SH-SY5Y (cell line): ENCODE measurements at regions not wholly inside any gene's neighbourhood (a gene's known extent, or its start where the extent isn't known, plus 50 kb on each side); places are given as distances from the start of the nearest gene placed in this dataset.

Experiments
- GATA2 ChIP-seq: IDR thresholded peaks from 2 replicates; pipeline ENCODE4 v1.6.1; 2011; ENCODE audit warnings: mild to moderate bottlenecking, low read depth, low read length
- GATA3 ChIP-seq: IDR thresholded peaks from 2 replicates; pipeline ENCODE4 v1.6.1; 2011; ENCODE audit warnings: low read depth, mild to moderate bottlenecking, low read length, moderate library complexity

DNA sequence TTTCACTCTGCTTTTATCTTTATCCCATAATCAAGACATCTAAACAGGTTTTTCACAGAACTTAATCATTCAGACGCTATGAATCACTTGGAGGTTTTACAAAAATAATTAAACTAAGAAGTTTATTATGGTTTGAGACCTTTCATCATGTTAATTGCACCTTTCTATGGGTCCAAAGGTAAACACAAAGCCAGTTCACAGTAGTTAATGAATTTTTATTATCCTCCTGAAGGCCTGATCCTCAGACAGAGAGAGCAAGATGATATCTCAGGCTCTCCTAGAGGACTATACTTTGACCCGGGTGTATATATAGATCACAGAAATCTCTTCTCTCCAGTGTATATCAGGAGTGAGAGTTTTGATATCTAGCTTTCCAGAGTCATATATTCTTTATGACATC, 1044.3 kb upstream of the RAG2 start:
- no peak for TF ChIP-seq GATA2
- no peak for TF ChIP-seq GATA3
